SK-N-SH treated with all-trans-retinoic acid at 6 μM for 48 hours (cell line): ENCODE measurements at regions not wholly inside any gene's neighbourhood (a gene's known extent, or its start where the extent isn't known, plus 50 kb on each side); places are given as distances from the start of the nearest gene placed in this dataset.

Experiments
- ARNTL ChIP-seq: fragments of 450-650 bp; formaldehyde crosslinking; IDR thresholded peaks from 2 replicates; pipeline ENCODE4 v1.5.0; 2020; ENCODE audit warnings: low read depth, mild to moderate bottlenecking, moderate library complexity, borderline replicate concordance
- BACH2 ChIP-seq: fragments of 250-450 bp; sonication (Bioruptor Pico); IDR thresholded peaks from 2 replicates; pipeline ENCODE4 v1.9.0; 2021; ENCODE audit warnings: mild to moderate bottlenecking, borderline replicate concordance
- CSDC2 ChIP-seq: fragments of 250-450 bp; sonication (Bioruptor Pico); IDR thresholded peaks from 2 replicates; pipeline ENCODE4 v1.5.0; 2020; ENCODE audit warnings: mild to moderate bottlenecking, moderate library complexity
- POU6F1 ChIP-seq: fragments of 250-450 bp; sonication (Bioruptor Pico); IDR thresholded peaks from 2 replicates; pipeline ENCODE4 v1.8.0; 2021; ENCODE audit warnings: low read depth, mild to moderate bottlenecking, moderate library complexity, borderline replicate concordance
- RARB ChIP-seq: fragments of 250-450 bp; sonication (Bioruptor Pico); IDR thresholded peaks from 2 replicates; pipeline ENCODE4 v1.8.0; 2021; ENCODE audit warnings: mild to moderate bottlenecking, moderate library complexity
- SNAI2 ChIP-seq: fragments of 250-450 bp; sonication (Bioruptor Pico); IDR thresholded peaks from 2 replicates; pipeline ENCODE4 v1.5.0; 2020; ENCODE audit warnings: mild to moderate bottlenecking, moderate library complexity
- ZFP3 ChIP-seq: fragments of 250-450 bp; sonication (Bioruptor Pico); IDR thresholded peaks from 2 replicates; pipeline ENCODE4 v1.5.0; 2020; ENCODE audit warnings: mild to moderate bottlenecking, moderate library complexity
- ZNF565 ChIP-seq: fragments of 450-650 bp; formaldehyde crosslinking; conservative IDR thresholded peaks from 2 replicates; pipeline ENCODE4 v1.5.0; 2020; ENCODE audit warnings: low read depth, mild to moderate bottlenecking, moderate library complexity
- ZNF70 ChIP-seq: fragments of 450-650 bp; formaldehyde crosslinking; IDR thresholded peaks from 2 replicates; pipeline ENCODE4 v1.5.0; 2020; ENCODE audit warnings: mild to moderate bottlenecking, moderate library complexity
- ZNF8 ChIP-seq: fragments of 450-650 bp; formaldehyde crosslinking; IDR thresholded peaks from 2 replicates; pipeline ENCODE4 v1.5.0; 2020; ENCODE audit warnings: mild to moderate bottlenecking, moderate library complexity
- TF ChIP-seq, protein P1 (sequence below): fragments of 250-450 bp; sonication (Bioruptor Pico); IDR thresholded peaks from 2 replicates; pipeline ENCODE4 v1.5.1; 2020; ENCODE audit warnings: low read depth, mild to moderate bottlenecking, moderate library complexity

DNA sequence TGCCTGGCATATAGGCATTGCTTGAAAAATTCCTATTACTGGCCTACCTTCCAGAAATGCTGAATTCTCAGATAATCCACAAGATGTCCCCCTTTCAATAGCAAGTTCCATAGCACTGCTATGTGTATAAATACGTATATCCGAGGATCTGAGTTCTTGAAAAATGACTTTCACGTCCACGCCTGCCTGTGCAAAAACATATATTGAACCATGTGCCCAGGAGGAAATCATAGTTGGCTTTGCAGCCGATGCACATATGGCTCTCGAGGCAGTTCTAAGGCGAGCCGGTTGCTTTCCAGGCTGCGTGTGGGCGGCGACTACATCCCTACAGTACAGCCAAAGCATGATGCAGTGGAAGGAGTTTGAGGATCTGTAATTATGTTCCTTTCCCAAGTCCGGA lies 55.4 kb upstream of the ESX1 start:
- TF ChIP-seq ZFP3 (CRISPR knock-in tag) = no peak
- no peak for TF ChIP-seq BACH2 (CRISPR knock-in tag)
- TF ChIP-seq CSDC2 (CRISPR knock-in tag) = no peak
- no peak for TF ChIP-seq ARNTL
- no peak for TF ChIP-seq ZNF70 (CRISPR knock-in tag)
- TF ChIP-seq SNAI2 (CRISPR knock-in tag) = no peak
- TF ChIP-seq, protein P1, sequence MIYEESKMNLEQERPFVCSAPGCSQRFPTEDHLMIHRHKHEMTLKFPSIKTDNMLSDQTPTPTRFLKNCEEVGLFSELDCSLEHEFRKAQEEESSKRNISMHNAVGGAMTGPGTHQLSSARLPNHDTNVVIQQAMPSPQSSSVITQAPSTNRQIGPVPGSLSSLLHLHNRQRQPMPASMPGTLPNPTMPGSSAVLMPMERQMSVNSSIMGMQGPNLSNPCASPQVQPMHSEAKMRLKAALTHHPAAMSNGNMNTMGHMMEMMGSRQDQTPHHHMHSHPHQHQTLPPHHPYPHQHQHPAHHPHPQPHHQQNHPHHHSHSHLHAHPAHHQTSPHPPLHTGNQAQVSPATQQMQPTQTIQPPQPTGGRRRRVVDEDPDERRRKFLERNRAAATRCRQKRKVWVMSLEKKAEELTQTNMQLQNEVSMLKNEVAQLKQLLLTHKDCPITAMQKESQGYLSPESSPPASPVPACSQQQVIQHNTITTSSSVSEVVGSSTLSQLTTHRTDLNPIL = no peak
- no peak for TF ChIP-seq ZNF565 (CRISPR knock-in tag)
- TF ChIP-seq ZNF8 (CRISPR knock-in tag) = no peak
- TF ChIP-seq POU6F1 (CRISPR knock-in tag) = no peak
- no peak for TF ChIP-seq RARB (CRISPR knock-in tag)
